SK-N-SH (cell line): ENCODE measurements at regions not wholly inside any gene's neighbourhood (a gene's known extent, or its start where the extent isn't known, plus 50 kb on each side); places are given as distances from the start of the nearest gene placed in this dataset.

ENCODE experiments used
- CHD2 ChIP-seq: fragments of 150-350 bp; IDR thresholded peaks from 2 replicates; pipeline ENCODE4 v1.6.1; 2018; ENCODE audit warnings: low read length; ENCODE audit not compliant: partially characterized antibody
- CTCF ChIP-seq: fragments of 200-600 bp; sonication (generic); IDR thresholded peaks from 2 replicates; pipeline ENCODE4 v1.6.1; 2017; ENCODE audit warnings: antibody characterized with exemption, mild to moderate bottlenecking, moderate library complexity
- IRF3 ChIP-seq: fragments of 150-350 bp; IDR thresholded peaks from 2 replicates; pipeline ENCODE4 v1.6.1; 2016; ENCODE audit warnings: mild to moderate bottlenecking, low read depth, low read length
- NRF1 ChIP-seq: IDR thresholded peaks from 2 replicates; pipeline ENCODE4 v1.6.1; 2012; ENCODE audit warnings: low read depth, mild to moderate bottlenecking, low read length
- POLR2AphosphoS5 ChIP-seq: IDR thresholded peaks from 2 replicates; pipeline ENCODE4 v1.6.1; 2012; ENCODE audit warnings: low read depth, low read length
- SMC3 ChIP-seq: IDR thresholded peaks from 2 replicates; pipeline ENCODE4 v1.6.1; 2012; ENCODE audit warnings: low read depth, low read length, improper control_type of control experiment
- YY1 ChIP-seq: IDR thresholded peaks from 2 replicates; pipeline ENCODE4 v1.4.0; 2012; ENCODE audit warnings: low read depth, mild to moderate bottlenecking

- TF ChIP-seq YY1 (no peak), CTCF (no peak), IRF3 (no peak), SMC3 (no peak), POLR2AphosphoS5 (no peak), NRF1 (no peak), CHD2 (no peak)
Observed at GRCh38 chr20:17863577-17864292, 104.9 kb downstream of the SNX5 start.
